ENCODE measurements at regions not wholly inside any gene's neighbourhood (a gene's known extent, or its start where the extent isn't known, plus 50 kb on each side); places are given as distances from the start of the nearest gene placed in this dataset.

DNA sequence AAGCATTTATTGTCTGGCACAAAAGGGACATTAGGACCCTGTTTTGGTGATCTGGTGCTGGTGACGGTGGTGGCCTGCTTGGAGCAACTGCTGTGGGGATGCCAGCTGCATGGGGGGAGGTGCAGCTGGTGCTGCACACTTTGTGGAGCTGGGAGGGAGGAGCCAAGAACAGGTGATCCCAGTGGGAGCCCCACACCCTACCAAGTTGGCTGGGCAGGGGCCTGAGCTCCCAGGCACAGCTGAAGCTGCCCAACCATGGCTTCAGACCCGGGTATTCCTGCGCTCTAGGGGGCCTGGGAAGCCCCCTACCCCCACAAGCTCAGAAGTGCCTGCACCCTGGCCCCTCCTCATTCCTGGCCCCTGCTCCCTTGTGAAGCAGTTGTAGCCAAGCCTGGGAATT lies 1512.5 kb downstream of the TECRL start:
- H3K4me2 ChIP-seq (ENCODE audit: insufficient read depth, low read length) = no peak overlapping the region
- H2AFZ ChIP-seq (ENCODE audit: low read length) = no peak overlapping the region
- no peaks in the 10 kb centered on the region for H3K27me3 ChIP-seq (ENCODE audit: insufficient read depth, low read length)
- no peak overlapping the region for H3K4me3 ChIP-seq (ENCODE audit: insufficient read depth, low read length)
- no peaks in the 10 kb centered on the region for H3K4me1 ChIP-seq (ENCODE audit: insufficient read depth, low read length)
- TF ChIP-seq, protein P1, sequence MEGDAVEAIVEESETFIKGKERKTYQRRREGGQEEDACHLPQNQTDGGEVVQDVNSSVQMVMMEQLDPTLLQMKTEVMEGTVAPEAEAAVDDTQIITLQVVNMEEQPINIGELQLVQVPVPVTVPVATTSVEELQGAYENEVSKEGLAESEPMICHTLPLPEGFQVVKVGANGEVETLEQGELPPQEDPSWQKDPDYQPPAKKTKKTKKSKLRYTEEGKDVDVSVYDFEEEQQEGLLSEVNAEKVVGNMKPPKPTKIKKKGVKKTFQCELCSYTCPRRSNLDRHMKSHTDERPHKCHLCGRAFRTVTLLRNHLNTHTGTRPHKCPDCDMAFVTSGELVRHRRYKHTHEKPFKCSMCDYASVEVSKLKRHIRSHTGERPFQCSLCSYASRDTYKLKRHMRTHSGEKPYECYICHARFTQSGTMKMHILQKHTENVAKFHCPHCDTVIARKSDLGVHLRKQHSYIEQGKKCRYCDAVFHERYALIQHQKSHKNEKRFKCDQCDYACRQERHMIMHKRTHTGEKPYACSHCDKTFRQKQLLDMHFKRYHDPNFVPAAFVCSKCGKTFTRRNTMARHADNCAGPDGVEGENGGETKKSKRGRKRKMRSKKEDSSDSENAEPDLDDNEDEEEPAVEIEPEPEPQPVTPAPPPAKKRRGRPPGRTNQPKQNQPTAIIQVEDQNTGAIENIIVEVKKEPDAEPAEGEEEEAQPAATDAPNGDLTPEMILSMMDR (IDR thresholded peaks at IDR 0.05; ENCODE audit: extremely low read depth, low read depth, low read length) = no peak
- H3K27ac ChIP-seq (ENCODE audit: low read depth, low read length) = no peak overlapping the region
- DNase-seq (ENCODE audit: insufficient read length, low spot score, missing footprints) = no peak
- no peaks in the 10 kb centered on the region for H3K79me2 ChIP-seq (ENCODE audit: insufficient read depth, low read length)
- H3K9me3 ChIP-seq (ENCODE audit: low read depth, low read length) = peaks cover 1% of the 10 kb centered on the region
- no peaks in the 10 kb centered on the region for H4K20me1 ChIP-seq (ENCODE audit: insufficient read depth, low read length)
- H3K36me3 ChIP-seq (ENCODE audit: insufficient read depth, low read length) = no peaks in the 10 kb centered on the region

DNA sequence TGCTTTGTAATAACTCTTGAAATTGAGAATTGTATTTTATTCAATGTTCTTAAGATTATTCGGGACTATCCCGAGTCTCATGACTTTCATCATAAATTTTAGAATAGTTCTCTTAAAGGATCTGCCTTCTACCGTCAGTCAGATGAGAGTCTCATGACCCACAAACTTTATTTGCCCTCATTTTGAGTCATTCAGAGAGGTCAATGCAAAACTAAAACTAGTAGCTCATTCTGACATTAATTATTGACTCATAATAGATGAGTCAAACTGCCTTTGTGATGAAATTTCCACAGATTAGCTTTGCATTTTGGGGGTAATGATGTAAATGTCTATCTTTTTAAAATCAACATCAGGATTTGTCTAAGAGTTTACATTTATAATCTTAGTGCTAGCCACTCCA lies 1527.3 kb downstream of the TECRL start:
- no peak for DNase-seq (ENCODE audit: insufficient read length, low spot score, missing footprints)
- H2AFZ ChIP-seq (ENCODE audit: low read length) = no peak overlapping the region
- TF ChIP-seq, protein P1 (IDR thresholded peaks at IDR 0.05; ENCODE audit: extremely low read depth, low read depth, low read length) = no peak
- H3K27ac ChIP-seq (ENCODE audit: low read depth, low read length) = no peak overlapping the region
- H3K4me3 ChIP-seq (ENCODE audit: insufficient read depth, low read length) = no peak overlapping the region
- H3K36me3 ChIP-seq (ENCODE audit: insufficient read depth, low read length) = no peaks in the 10 kb centered on the region
- H3K27me3 ChIP-seq (ENCODE audit: insufficient read depth, low read length) = no peaks in the 10 kb centered on the region
- no peak overlapping the region for H3K4me2 ChIP-seq (ENCODE audit: insufficient read depth, low read length)
- no peaks in the 10 kb centered on the region for H4K20me1 ChIP-seq (ENCODE audit: insufficient read depth, low read length)
- no peaks in the 10 kb centered on the region for H3K9me3 ChIP-seq (ENCODE audit: low read depth, low read length)
- no peaks in the 10 kb centered on the region for H3K79me2 ChIP-seq (ENCODE audit: insufficient read depth, low read length)
- H3K4me1 ChIP-seq (ENCODE audit: insufficient read depth, low read length) = no peaks in the 10 kb centered on the region

DNA sequence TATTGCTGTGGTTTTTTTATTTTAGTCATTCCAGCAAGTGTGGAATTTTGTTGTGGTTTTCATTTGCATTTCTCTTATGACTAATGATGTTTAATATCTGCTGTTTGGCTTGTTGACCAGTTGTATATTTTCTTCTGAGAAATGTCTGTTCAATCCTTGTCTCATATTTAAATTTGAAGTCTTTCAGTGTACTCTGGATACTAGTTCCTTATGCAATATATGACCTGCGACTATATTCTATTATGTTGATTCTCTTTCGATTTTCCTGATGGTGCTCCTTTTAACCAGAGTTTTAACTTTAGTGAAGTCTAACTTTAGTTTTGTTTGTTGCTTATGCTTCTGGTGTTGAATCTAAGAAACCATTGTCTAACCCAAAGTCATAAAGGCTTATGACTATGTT lies 1528.0 kb downstream of the TECRL start:
- no peaks in the 10 kb centered on the region for H3K4me1 ChIP-seq (ENCODE audit: insufficient read depth, low read length)
- no peaks in the 10 kb centered on the region for H3K36me3 ChIP-seq (ENCODE audit: insufficient read depth, low read length)
- no peak for DNase-seq (ENCODE audit: insufficient read length, low spot score, missing footprints)
- H4K20me1 ChIP-seq (ENCODE audit: insufficient read depth, low read length) = no peaks in the 10 kb centered on the region
- no peaks in the 10 kb centered on the region for H3K79me2 ChIP-seq (ENCODE audit: insufficient read depth, low read length)
- H3K4me2 ChIP-seq (ENCODE audit: insufficient read depth, low read length) = no peak overlapping the region
- no peak overlapping the region for H3K4me3 ChIP-seq (ENCODE audit: insufficient read depth, low read length)
- H2AFZ ChIP-seq (ENCODE audit: low read length) = no peak overlapping the region
- H3K27me3 ChIP-seq (ENCODE audit: insufficient read depth, low read length) = no peaks in the 10 kb centered on the region
- TF ChIP-seq, protein P1 (IDR thresholded peaks at IDR 0.05; ENCODE audit: extremely low read depth, low read depth, low read length) = no peak
- H3K27ac ChIP-seq (ENCODE audit: low read depth, low read length) = no peak overlapping the region
- no peaks in the 10 kb centered on the region for H3K9me3 ChIP-seq (ENCODE audit: low read depth, low read length)

DNA sequence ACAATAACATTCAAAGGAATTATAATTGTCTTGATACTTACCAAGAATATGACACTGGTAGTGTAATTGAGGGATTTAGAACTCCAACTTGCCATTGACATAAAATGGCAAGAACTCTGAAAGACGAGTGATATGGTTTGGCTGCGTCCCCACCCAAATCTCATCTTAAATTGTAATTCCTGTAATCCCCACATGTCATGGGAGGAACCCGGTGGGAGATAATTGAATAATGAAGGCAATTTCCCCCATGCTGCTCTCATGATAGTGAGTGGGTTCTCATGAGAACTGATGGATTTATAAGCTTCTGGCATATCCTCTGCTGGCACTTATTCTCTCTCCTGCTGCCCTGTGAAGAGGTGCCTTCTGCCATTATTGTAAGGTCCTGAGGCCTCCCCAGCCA lies 1536.4 kb downstream of the TECRL start:
- Histone ChIP-seq H3K79me2 (ENCODE audit: insufficient read depth, low read length) (no peaks in the 10 kb centered on the region), H3K4me2 (ENCODE audit: insufficient read depth, low read length) (no peak overlapping the region), H3K4me1 (ENCODE audit: insufficient read depth, low read length) (no peaks in the 10 kb centered on the region), H3K4me3 (ENCODE audit: insufficient read depth, low read length) (no peak overlapping the region), H4K20me1 (ENCODE audit: insufficient read depth, low read length) (no peaks in the 10 kb centered on the region), H3K27ac (ENCODE audit: low read depth, low read length) (no peak overlapping the region), H3K27me3 (ENCODE audit: insufficient read depth, low read length) (no peaks in the 10 kb centered on the region), H3K36me3 (ENCODE audit: insufficient read depth, low read length) (no peaks in the 10 kb centered on the region), H3K9me3 (ENCODE audit: low read depth, low read length) (peaks cover 2% of the 10 kb centered on the region), H2AFZ (ENCODE audit: low read length) (no peak overlapping the region)
- DNase-seq (ENCODE audit: insufficient read length, low spot score, missing footprints) = no peak
- TF ChIP-seq, protein P1 (IDR thresholded peaks at IDR 0.05; ENCODE audit: extremely low read depth, low read depth, low read length) = no peak

All from osteoblast (primary cell).